B cell (primary cell): ENCODE measurements at regions not wholly inside any gene's neighbourhood (a gene's known extent, or its start where the extent isn't known, plus 50 kb on each side); places are given as distances from the start of the nearest gene placed in this dataset.

Experiments used
- ATAC-seq: fragments of 200-7000 bp; cut with Tn5 transposase; one replicate; pipeline ENCODE4 v1.10.0; 2021; ENCODE audit warnings: low read depth, mild to moderate bottlenecking, moderate number of reproducible peaks, moderate library complexity
- CTCF ChIA-PET: fragments of 350-600 bp; sonication (Branson Sonifier 250); formaldehyde crosslinking; loops from one replicate; lab custom pipeline; 2021; ENCODE audit warnings: antibody characterized with exemption, inconsistent platforms; lab: Charles Lee
- POLR2A ChIA-PET: fragments of 350-600 bp; sonication (Branson Sonifier 250); formaldehyde crosslinking; loops from one replicate; lab custom pipeline; 2021; ENCODE audit warnings: antibody characterized with exemption; lab: Charles Lee
- DNase-seq: peaks from one replicate; pipeline ENCODE4 v3.0.0; 2013
- H2AFZ ChIP-seq: 2 replicates; pipeline ENCODE4 v1.6.1; 2012; ENCODE audit warnings: mild to moderate bottlenecking, low read depth, low read length; ENCODE audit not compliant: insufficient read depth, poor library complexity, severe bottlenecking
- H3K27ac ChIP-seq, 2 donors: 1 replicate in 1 of 2; 2 replicates in 1 of 2; pipeline ENCODE4 v1.5.1; 2012 to 2013; ENCODE audit warnings: low read length in 2 of 2, mild to moderate bottlenecking in 2 of 2, moderate library complexity in 1 of 2
- H3K27me3 ChIP-seq, 4 experiments: fragments of 200-600 bp in 1 of 4; sonication (generic) in 1 of 4; replicated peaks in 1 of 4; 1 replicate in 2 of 4; 2 replicates in 2 of 4; pipeline versions ENCODE4 v1.6.1 to v1.7.0; 2013 to 2016; ENCODE audit warnings: low read length in 3 of 4, mild to moderate bottlenecking in 2 of 4, mixed read lengths in 1 of 4, moderate library complexity in 1 of 4; ENCODE audit not compliant: insufficient read depth in 4 of 4, control insufficient read depth in 3 of 4; ENCODE audit errors: control extremely low read depth in 1 of 4
- H3K36me3 ChIP-seq, 2 experiments: replicated peaks in 1 of 2; 1 replicate in 1 of 2; 2 replicates in 1 of 2; pipeline versions ENCODE4 v1.6.1 to v1.7.1; 2013; ENCODE audit warnings: low read length in 1 of 2; ENCODE audit not compliant: insufficient read depth in 2 of 2, control insufficient read depth in 1 of 2; ENCODE audit errors: control extremely low read depth in 1 of 2, extremely low read depth in 1 of 2
- H3K4me1 ChIP-seq, 2 donors: fragments of 200-600 bp in 1 of 2; sonication (generic) in 1 of 2; 1 replicate in 1 of 2; 2 replicates in 1 of 2; pipeline versions ENCODE4 v1.5.1 to v1.6.1; 2013 to 2017; ENCODE audit warnings: low read length in 2 of 2; ENCODE audit not compliant: control insufficient read depth in 2 of 2, insufficient read depth in 2 of 2
- H3K4me2 ChIP-seq: replicated peaks from 2 replicates; pipeline ENCODE3; 2012; ENCODE audit warnings: mild to moderate bottlenecking, low read depth, low read length; ENCODE audit not compliant: poor library complexity, severe bottlenecking
- H3K4me3 ChIP-seq, 5 experiments: fragments of 200-600 bp in 1 of 5; sonication (generic) in 1 of 5; 1 replicate in 3 of 5; 2 replicates in 2 of 5; pipeline versions ENCODE4 v1.5.1 to v1.7.0; 2011 to 2016; ENCODE audit warnings: low read length in 4 of 5, mild to moderate bottlenecking in 4 of 5, low read depth in 2 of 5, control low read depth in 1 of 5, moderate library complexity in 1 of 5; ENCODE audit not compliant: insufficient read depth in 1 of 5; ENCODE audit errors: control extremely low read depth in 1 of 5, extremely low read depth in 1 of 5
- H3K79me2 ChIP-seq: fragments of 200-600 bp; sonication (generic); one replicate; pipeline ENCODE4 v1.6.0; 2016; ENCODE audit warnings: low read length; ENCODE audit not compliant: control insufficient read depth, insufficient read depth
- H3K9ac ChIP-seq: fragments of 200-600 bp; sonication (generic); 2 replicates; pipeline ENCODE4 v1.6.1; 2017; ENCODE audit warnings: mild to moderate bottlenecking, low read length, moderate library complexity
- H3K9me3 ChIP-seq, 3 donors: one replicate each; pipeline versions ENCODE4 v1.6.1 to v1.7.1; 2013; ENCODE audit warnings: low read length in 2 of 3; ENCODE audit not compliant: control insufficient read depth in 2 of 3, insufficient read depth in 1 of 3; ENCODE audit errors: control extremely low read depth in 1 of 3
- H4K20me1 ChIP-seq: 2 replicates; pipeline ENCODE4 v1.6.0; 2012; ENCODE audit warnings: mild to moderate bottlenecking, low read length; ENCODE audit not compliant: insufficient read depth, control insufficient read depth, poor library complexity, severe bottlenecking
- H3K27ac Mint-ChIP-seq: one replicate; pipeline ENCODE4 v1.8.0; 2021; ENCODE audit warnings: mixed read lengths
- H3K27me3 Mint-ChIP-seq: one replicate; pipeline ENCODE4 v1.8.0; 2021; ENCODE audit warnings: mixed read lengths
- H3K4me1 Mint-ChIP-seq: one replicate; pipeline ENCODE4 v1.8.0; 2021; ENCODE audit warnings: mixed read lengths
- H3K4me3 Mint-ChIP-seq: one replicate; pipeline ENCODE4 v1.8.0; 2021; ENCODE audit warnings: mixed read lengths
- H3K9me3 Mint-ChIP-seq: one replicate; pipeline ENCODE4 v1.8.0; 2022; ENCODE audit warnings: mixed read lengths; ENCODE audit not compliant: insufficient read depth
- CTCF ChIP-seq: fragments of 200-600 bp; IDR thresholded peaks from one replicate; pipeline ENCODE4 v1.8.0; 2022; ENCODE audit warnings: antibody characterized with exemption, mild to moderate bottlenecking
- EZH2 ChIP-seq: IDR thresholded peaks from 2 replicates; pipeline ENCODE4 v1.6.1; 2012; ENCODE audit warnings: borderline replicate concordance, low read depth, mild to moderate bottlenecking, moderate library complexity, low read length; ENCODE audit not compliant: insufficient read depth, poor library complexity, severe bottlenecking
- WGBS: methylation state at CpG from one replicate; pipeline ENCODE4 v1.1.5; 2013; ENCODE audit warnings: missing lambda C conversion rate; ENCODE audit not compliant: insufficient coverage; 5-methylcytosine and 5-hydroxymethylcytosine counted together
- intact Hi-C: fragments of 100-400 bp; cut with micrococcal nuclease; formaldehyde crosslinking; loops from one replicate; pipeline ENCODE4 v1.10.0; 2022

- TF ChIP-seq CTCF (no peak), EZH2 (no peak)
- H3K9me3 Mint-ChIP-seq: no peaks in the 10 kb centered on the region
- DNase-seq: no peak
- Histone ChIP-seq H3K27me3 (no peaks in the 10 kb centered on the region), H4K20me1 (no peaks in the 10 kb centered on the region), H3K36me3 (no peaks in the 10 kb centered on the region), H2AFZ (no peak overlapping the region), H3K4me1 (no peaks in the 10 kb centered on the region), H3K9ac (no peak overlapping the region), H3K9me3 (no peaks in the 10 kb centered on the region), H3K27ac (no peak overlapping the region), H3K4me3 (no peak overlapping the region), H3K4me2 (no peak overlapping the region), H3K79me2 (no peaks in the 10 kb centered on the region)
- ChIA-PET POLR2A (no interaction called here), CTCF (no interaction called here)
- H3K4me3 Mint-ChIP-seq: no peak overlapping the region
- H3K27me3 Mint-ChIP-seq: no peaks in the 10 kb centered on the region
- H3K27ac Mint-ChIP-seq: no peak overlapping the region
- intact Hi-C loops: no loop called here
- H3K4me1 Mint-ChIP-seq: no peaks in the 10 kb centered on the region
- no peak for ATAC-seq
Observed at GRCh38 chr6:128638817-128639216, 118.4 kb upstream of the PTPRK start.

DNA sequence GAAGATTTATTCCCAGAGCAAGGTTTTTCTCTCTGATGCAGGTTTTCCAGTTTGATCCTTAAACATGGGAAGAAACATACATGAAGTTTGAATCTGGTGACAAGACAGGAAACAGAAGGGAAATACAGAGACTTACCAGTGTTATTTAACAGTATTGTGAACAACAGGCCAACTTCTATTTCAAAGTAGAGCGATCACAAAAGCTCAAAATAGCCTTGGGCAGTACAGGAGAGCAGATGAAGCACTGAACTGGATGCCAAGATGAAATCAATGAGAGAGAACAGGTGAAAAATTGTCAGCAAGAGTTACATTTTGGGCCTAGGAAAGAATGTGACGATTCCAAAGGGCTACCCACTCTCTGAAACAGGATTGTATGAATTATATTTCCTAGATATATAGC is 114.8 kb upstream of the PTPRK start:
- WGBS: 40% methylated on average over 1 of the region's 2 CpGs
- Histone ChIP-seq H2AFZ (no peak overlapping the region), H3K4me3 (no peak overlapping the region), H3K27ac (no peak overlapping the region), H3K4me2 (no peak overlapping the region), H3K36me3 (no peaks in the 10 kb centered on the region), H3K79me2 (no peaks in the 10 kb centered on the region), H3K9me3 (no peaks in the 10 kb centered on the region), H4K20me1 (no peaks in the 10 kb centered on the region), H3K9ac (no peak overlapping the region), H3K4me1 (no peaks in the 10 kb centered on the region), H3K27me3 (no peaks in the 10 kb centered on the region)
- Mint-ChIP-seq H3K4me1 (no peaks in the 10 kb centered on the region), H3K9me3 (no peaks in the 10 kb centered on the region), H3K4me3 (no peak overlapping the region), H3K27me3 (no peaks in the 10 kb centered on the region), H3K27ac (no peak overlapping the region)
- intact Hi-C loops: no loop called here
- no peak for ATAC-seq
- DNase-seq: no peak
- no peak for TF ChIP-seq EZH2
- TF ChIP-seq CTCF: no peak
- POLR2A ChIA-PET: no interaction called here
- CTCF ChIA-PET: no interaction called here
